ENCODE measurements at regions not wholly inside any gene's neighbourhood (a gene's known extent, or its start where the extent isn't known, plus 50 kb on each side); places are given as distances from the start of the nearest gene placed in this dataset.

GRCh38 chr20:50389438-50389807 lies 120.8 kb upstream of the PTPN1 start:
- dilution Hi-C loops (cut with MboI; ENCODE audit: extremely low pct_ligation_motif_present, low sequenced_read_pairs): no loop called here
- no peaks in the 10 kb centered on the region for H3K27me3 ChIP-seq (ENCODE audit: control insufficient read depth, extremely low read depth, insufficient read depth, low read length)
- H3K4me2 ChIP-seq (ENCODE audit: control insufficient read depth, extremely low read depth, insufficient read depth, low read depth, low read length): no peak overlapping the region

GRCh38 chr20:50389808-50390684 lies 120.1 kb upstream of the PTPN1 start:
- no peaks in the 10 kb centered on the region for H4K20me1 ChIP-seq (ENCODE audit: control insufficient read depth, extremely low read depth, insufficient read depth, low read length)
- no peak overlapping the region for H3K4me2 ChIP-seq (ENCODE audit: control insufficient read depth, extremely low read depth, insufficient read depth, low read depth, low read length)
- no peaks in the 10 kb centered on the region for H3K27me3 ChIP-seq (ENCODE audit: control insufficient read depth, extremely low read depth, insufficient read depth, low read length)
- H3K9me3 ChIP-seq (ENCODE audit: control insufficient read depth, low read depth, low read length): no peaks in the 10 kb centered on the region
- H3K9ac ChIP-seq (ENCODE audit: control insufficient read depth, extremely low read depth, insufficient read depth, low read length): no peak overlapping the region
- no peaks in the 10 kb centered on the region for H3K9me1 ChIP-seq (ENCODE audit: control insufficient read depth, extremely low read depth, insufficient read depth, low read length)
- no peak for FAIRE-seq
- no peak overlapping the region for H3K4me3 ChIP-seq (ENCODE audit: control insufficient read depth in 2 of 3, extremely low read depth in 1 of 3, insufficient read depth in 2 of 3, low read depth in 1 of 3, low read length in 3 of 3)
- H3K27ac ChIP-seq (ENCODE audit: control insufficient read depth, insufficient read depth, low read length): no peak overlapping the region
- peaks cover 7% of the 10 kb centered on the region for H3K4me1 ChIP-seq (ENCODE audit: control insufficient read depth, extremely low read depth, insufficient read depth, low read length)
- DNase-seq (ENCODE audit: low read depth, low spot score): no peak
- no peak overlapping the region for H2AFZ ChIP-seq (ENCODE audit: control insufficient read depth, low read length)
- no peaks in the 10 kb centered on the region for H3K36me3 ChIP-seq (ENCODE audit: control insufficient read depth in 2 of 2, extremely low read depth in 1 of 2, insufficient read depth in 2 of 2, low read length in 2 of 2)
- dilution Hi-C loops (cut with MboI; ENCODE audit: extremely low pct_ligation_motif_present, low sequenced_read_pairs): no loop called here
- no peaks in the 10 kb centered on the region for H3K79me2 ChIP-seq (ENCODE audit: control insufficient read depth, insufficient read depth, low read length)
- no peak for TF ChIP-seq EZH2 (IDR thresholded peaks at IDR 0.05; ENCODE audit: low read length)
- no peak for TF ChIP-seq CTCF (optimal IDR thresholded peaks at IDR 0.05 in 1 of 3, IDR thresholded peaks at IDR 0.05 in 1 of 3, conservative IDR thresholded peaks at IDR 0.05 in 1 of 3; ENCODE audit: extremely low read depth in 1 of 3, insufficient read depth in 2 of 3, low read length in 3 of 3)

More at GRCh38 chr20:50389438-50389807, 120.8 kb upstream of the PTPN1 start:
- no peak for TF ChIP-seq EZH2 (IDR thresholded peaks at IDR 0.05; ENCODE audit: low read length)
- no peak for TF ChIP-seq CTCF (optimal IDR thresholded peaks at IDR 0.05 in 1 of 3, IDR thresholded peaks at IDR 0.05 in 1 of 3, conservative IDR thresholded peaks at IDR 0.05 in 1 of 3; ENCODE audit: extremely low read depth in 1 of 3, insufficient read depth in 2 of 3, low read length in 3 of 3)
- H3K9me1 ChIP-seq (ENCODE audit: control insufficient read depth, extremely low read depth, insufficient read depth, low read length): no peaks in the 10 kb centered on the region
- no peak overlapping the region for H3K4me3 ChIP-seq (ENCODE audit: control insufficient read depth in 2 of 3, extremely low read depth in 1 of 3, insufficient read depth in 2 of 3, low read depth in 1 of 3, low read length in 3 of 3)
- no peaks in the 10 kb centered on the region for H3K79me2 ChIP-seq (ENCODE audit: control insufficient read depth, insufficient read depth, low read length)
- no peaks in the 10 kb centered on the region for H4K20me1 ChIP-seq (ENCODE audit: control insufficient read depth, extremely low read depth, insufficient read depth, low read length)
- FAIRE-seq (no peak), DNase-seq (ENCODE audit: low read depth, low spot score) (no peak)
- no peaks in the 10 kb centered on the region for H3K36me3 ChIP-seq (ENCODE audit: control insufficient read depth in 2 of 2, extremely low read depth in 1 of 2, insufficient read depth in 2 of 2, low read length in 2 of 2)
- peaks cover 7% of the 10 kb centered on the region for H3K4me1 ChIP-seq (ENCODE audit: control insufficient read depth, extremely low read depth, insufficient read depth, low read length)
- no peak overlapping the region for H3K27ac ChIP-seq (ENCODE audit: control insufficient read depth, insufficient read depth, low read length)
- no peak overlapping the region for H2AFZ ChIP-seq (ENCODE audit: control insufficient read depth, low read length)
- no peak overlapping the region for H3K9ac ChIP-seq (ENCODE audit: control insufficient read depth, extremely low read depth, insufficient read depth, low read length)
- H3K9me3 ChIP-seq (ENCODE audit: control insufficient read depth, low read depth, low read length): no peaks in the 10 kb centered on the region

All from keratinocyte (primary cell).